ENCODE measurements at regions not wholly inside any gene's neighbourhood (a gene's known extent, or its start where the extent isn't known, plus 50 kb on each side); places are given as distances from the start of the nearest gene placed in this dataset.

- peaks cover 3 to 43% (median 14%) of the 10 kb centered on the region in 7 donors for H3K9me3 Mint-ChIP-seq
- DNase-seq (no peak), ATAC-seq (ENCODE audit: low read depth in 2 of 2) (no peak)
- no peak overlapping the region for H3K27ac ChIP-seq (ENCODE audit: insufficient read depth, low read length, poor library complexity, severe bottlenecking)
- no peaks in the 10 kb centered on the region for H3K4me1 Mint-ChIP-seq
- H3K27me3 Mint-ChIP-seq = no peaks in the 10 kb centered on the region
- peaks cover 0 to 5% of the 10 kb centered on the region in 2 experiments for H3K9me3 ChIP-seq (ENCODE audit: control insufficient read depth in 2 of 2, low read length in 2 of 2)
- no peaks in the 10 kb centered on the region for H3K36me3 Mint-ChIP-seq
- H3K36me3 ChIP-seq (ENCODE audit: control insufficient read depth, insufficient read depth, low read length) = no peaks in the 10 kb centered on the region
- H3K4me3 Mint-ChIP-seq = no peak overlapping the region
- H3K27me3 ChIP-seq (ENCODE audit: control insufficient read depth, insufficient read depth, low read length) = no peaks in the 10 kb centered on the region
- no peak overlapping the region for H3K27ac Mint-ChIP-seq
- H3K4me1 ChIP-seq (ENCODE audit: control insufficient read depth, insufficient read depth, low read length, poor library complexity, severe bottlenecking) = no peaks in the 10 kb centered on the region
- H3K4me3 ChIP-seq (ENCODE audit: low read depth, low read length) = no peak overlapping the region
These were observed 1100.7 kb upstream of the PRR20A start for GRCh38 chr13:56039992-56040391.

GRCh38 chr13:56066321-56066720, 1074.4 kb upstream of the PRR20A start:
- H3K4me3 ChIP-seq (ENCODE audit: low read depth, low read length) = no peak overlapping the region
- peaks cover 0 to 9% (median 3%) of the 10 kb centered on the region in 7 donors for H3K9me3 Mint-ChIP-seq
- H3K27ac ChIP-seq (ENCODE audit: insufficient read depth, low read length, poor library complexity, severe bottlenecking) = no peak overlapping the region
- no peaks in the 10 kb centered on the region for H3K36me3 ChIP-seq (ENCODE audit: control insufficient read depth, insufficient read depth, low read length)
- peaks cover 0 to 3% of the 10 kb centered on the region in 2 experiments for H3K9me3 ChIP-seq (ENCODE audit: control insufficient read depth in 2 of 2, low read length in 2 of 2)
- H3K27me3 Mint-ChIP-seq = no peaks in the 10 kb centered on the region
- no peaks in the 10 kb centered on the region for H3K27me3 ChIP-seq (ENCODE audit: control insufficient read depth, insufficient read depth, low read length)
- H3K36me3 Mint-ChIP-seq = no peaks in the 10 kb centered on the region
- H3K4me1 Mint-ChIP-seq = no peaks in the 10 kb centered on the region
- DNase-seq (no peak), ATAC-seq (ENCODE audit: low read depth in 2 of 2) (no peak)
- no peak overlapping the region for H3K27ac Mint-ChIP-seq
- H3K4me1 ChIP-seq (ENCODE audit: control insufficient read depth, insufficient read depth, low read length, poor library complexity, severe bottlenecking) = no peaks in the 10 kb centered on the region
- no peak overlapping the region for H3K4me3 Mint-ChIP-seq

- Mint-ChIP-seq H3K27ac (no peak overlapping the region), H3K9me3 (peaks cover 0 to 36% (median 5%) of the 10 kb centered on the region in 7 donors), H3K4me1 (no peaks in the 10 kb centered on the region), H3K27me3 (peaks cover 4% of the 10 kb centered on the region), H3K4me3 (no peak overlapping the region), H3K36me3 (no peaks in the 10 kb centered on the region)
- H3K27ac ChIP-seq (ENCODE audit: insufficient read depth, low read length, poor library complexity, severe bottlenecking) = no peak overlapping the region
- H3K9me3 ChIP-seq (ENCODE audit: control insufficient read depth in 2 of 2, low read length in 2 of 2) = peaks cover 3 to 4% of the 10 kb centered on the region in 2 experiments
- H3K36me3 ChIP-seq (ENCODE audit: control insufficient read depth, insufficient read depth, low read length) = no peaks in the 10 kb centered on the region
- DNase-seq (no peak), ATAC-seq (ENCODE audit: low read depth in 2 of 2) (no peak)
- H3K4me1 ChIP-seq (ENCODE audit: control insufficient read depth, insufficient read depth, low read length, poor library complexity, severe bottlenecking) = no peaks in the 10 kb centered on the region
- no peak overlapping the region for H3K4me3 ChIP-seq (ENCODE audit: low read depth, low read length)
- H3K27me3 ChIP-seq (ENCODE audit: control insufficient read depth, insufficient read depth, low read length) = no peaks in the 10 kb centered on the region
These were observed 1038.1 kb upstream of the PRR20A start for GRCh38 chr13:56102641-56103040.

DNA sequence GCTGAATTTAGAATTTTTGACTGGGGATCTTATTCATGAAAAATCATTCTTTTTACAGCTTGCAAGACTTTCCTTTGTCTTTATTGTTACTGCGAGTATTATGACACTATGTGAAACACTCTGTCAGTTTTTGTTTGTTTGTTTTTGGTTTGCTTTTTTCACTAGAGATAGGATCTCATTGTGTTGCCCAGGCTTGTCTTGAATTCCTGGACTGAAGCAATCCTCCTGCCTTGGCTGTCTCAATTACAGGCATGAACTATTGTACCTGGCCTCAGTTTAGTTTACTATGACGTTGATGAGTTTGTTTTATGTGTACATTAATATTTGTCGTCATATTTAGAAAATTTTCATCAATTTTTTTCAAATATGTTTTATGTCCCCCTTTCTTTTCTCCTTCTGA, 1030.0 kb upstream of the PRR20A start:
- peaks cover 2 to 35% (median 7%) of the 10 kb centered on the region in 7 donors for H3K9me3 Mint-ChIP-seq
- ATAC-seq (ENCODE audit: low read depth in 2 of 2) (no peak), DNase-seq (no peak)
- H3K27me3 ChIP-seq (ENCODE audit: control insufficient read depth, insufficient read depth, low read length) = no peaks in the 10 kb centered on the region
- no peak overlapping the region for H3K4me3 Mint-ChIP-seq
- H3K4me1 Mint-ChIP-seq = no peaks in the 10 kb centered on the region
- H3K27ac Mint-ChIP-seq = no peak overlapping the region
- no peak overlapping the region for H3K27ac ChIP-seq (ENCODE audit: insufficient read depth, low read length, poor library complexity, severe bottlenecking)
- H3K36me3 ChIP-seq (ENCODE audit: control insufficient read depth, insufficient read depth, low read length) = no peaks in the 10 kb centered on the region
- H3K4me1 ChIP-seq (ENCODE audit: control insufficient read depth, insufficient read depth, low read length, poor library complexity, severe bottlenecking) = no peaks in the 10 kb centered on the region
- no peak overlapping the region for H3K4me3 ChIP-seq (ENCODE audit: low read depth, low read length)
- no peaks in the 10 kb centered on the region for H3K27me3 Mint-ChIP-seq
- no peaks in the 10 kb centered on the region for H3K36me3 Mint-ChIP-seq
- peaks cover 0 to 5% of the 10 kb centered on the region in 2 experiments for H3K9me3 ChIP-seq (ENCODE audit: control insufficient read depth in 2 of 2, low read length in 2 of 2)

DNA sequence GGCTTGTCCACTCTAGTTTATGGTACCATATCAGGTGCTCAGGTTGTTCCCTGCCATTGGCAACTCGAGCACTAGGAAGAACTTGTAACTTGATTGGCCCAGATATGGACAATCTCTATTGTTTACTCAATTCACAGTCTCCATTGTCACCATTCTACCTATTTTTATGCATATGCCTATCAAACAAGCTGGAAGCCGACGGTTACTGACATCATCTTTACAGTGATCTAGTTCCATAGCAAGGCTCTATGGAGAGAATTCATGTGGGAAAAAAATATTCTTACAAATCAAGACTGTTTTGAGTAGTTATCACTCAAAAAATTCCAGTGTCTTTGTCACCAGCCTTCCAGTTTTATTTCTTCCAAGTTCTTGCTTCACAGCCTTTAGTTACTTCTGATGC, 1006.2 kb upstream of the PRR20A start:
- H3K4me3 Mint-ChIP-seq = no peak overlapping the region
- H3K9me3 ChIP-seq (ENCODE audit: control insufficient read depth in 2 of 2, low read length in 2 of 2) = peaks cover 0 to 3% of the 10 kb centered on the region in 2 experiments
- no peak for ATAC-seq (ENCODE audit: low read depth in 2 of 2)
- no peaks in the 10 kb centered on the region for H3K36me3 ChIP-seq (ENCODE audit: control insufficient read depth, insufficient read depth, low read length)
- H3K4me3 ChIP-seq (ENCODE audit: low read depth, low read length) = no peak overlapping the region
- peaks cover 0 to 31% (median 5%) of the 10 kb centered on the region in 7 donors for H3K9me3 Mint-ChIP-seq
- no peaks in the 10 kb centered on the region for H3K27me3 ChIP-seq (ENCODE audit: control insufficient read depth, insufficient read depth, low read length)
- no peaks in the 10 kb centered on the region for H3K4me1 Mint-ChIP-seq
- H3K27ac ChIP-seq (ENCODE audit: insufficient read depth, low read length, poor library complexity, severe bottlenecking) = no peak overlapping the region
- no peak overlapping the region for H3K27ac Mint-ChIP-seq
- H3K4me1 ChIP-seq (ENCODE audit: control insufficient read depth, insufficient read depth, low read length, poor library complexity, severe bottlenecking) = no peaks in the 10 kb centered on the region
- DNase-seq = no peak
- no peaks in the 10 kb centered on the region for H3K27me3 Mint-ChIP-seq
- no peaks in the 10 kb centered on the region for H3K36me3 Mint-ChIP-seq

GRCh38 chr13:56166864-56167263, 973.9 kb upstream of the PRR20A start:
- no peaks in the 10 kb centered on the region for H3K27me3 ChIP-seq (ENCODE audit: control insufficient read depth, insufficient read depth, low read length)
- no peaks in the 10 kb centered on the region for H3K36me3 ChIP-seq (ENCODE audit: control insufficient read depth, insufficient read depth, low read length)
- no peak overlapping the region for H3K27ac ChIP-seq (ENCODE audit: insufficient read depth, low read length, poor library complexity, severe bottlenecking)
- H3K9me3 ChIP-seq (ENCODE audit: control insufficient read depth in 2 of 2, low read length in 2 of 2) = peaks cover 0 to 4% of the 10 kb centered on the region in 2 experiments
- H3K4me1 ChIP-seq (ENCODE audit: control insufficient read depth, insufficient read depth, low read length, poor library complexity, severe bottlenecking) = no peaks in the 10 kb centered on the region
- no peaks in the 10 kb centered on the region for H3K36me3 Mint-ChIP-seq
- no peak overlapping the region for H3K4me3 Mint-ChIP-seq
- H3K4me3 ChIP-seq (ENCODE audit: low read depth, low read length) = no peak overlapping the region
- no peaks in the 10 kb centered on the region for H3K27me3 Mint-ChIP-seq
- H3K9me3 Mint-ChIP-seq = peaks cover 2 to 21% (median 6%) of the 10 kb centered on the region in 7 donors
- no peak for ATAC-seq (ENCODE audit: low read depth in 2 of 2)
- no peak overlapping the region for H3K27ac Mint-ChIP-seq
- H3K4me1 Mint-ChIP-seq = no peaks in the 10 kb centered on the region
- no peak for DNase-seq

DNA sequence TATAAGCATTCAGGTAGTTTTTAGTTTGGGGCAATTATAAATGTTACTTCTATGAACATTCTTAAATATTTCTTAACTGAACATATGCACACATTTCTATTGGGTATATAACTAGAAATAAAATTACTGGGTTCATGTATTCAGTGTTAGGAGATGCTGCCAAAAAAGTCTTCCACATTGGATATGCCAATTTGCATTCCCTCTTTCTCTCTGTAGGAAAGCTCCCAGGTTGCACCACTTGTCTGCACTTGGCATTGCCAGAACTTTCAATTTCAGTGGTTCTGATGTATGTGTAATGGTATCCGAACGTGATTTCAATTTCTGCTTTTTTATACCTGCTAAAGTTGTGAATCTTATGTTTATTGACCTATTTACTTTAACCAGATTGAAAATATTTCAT, 972.1 kb upstream of the PRR20A start:
- no peak overlapping the region for H3K4me3 Mint-ChIP-seq
- Histone ChIP-seq H3K27me3 (ENCODE audit: control insufficient read depth, insufficient read depth, low read length) (no peaks in the 10 kb centered on the region), H3K4me3 (ENCODE audit: low read depth, low read length) (no peak overlapping the region), H3K36me3 (ENCODE audit: control insufficient read depth, insufficient read depth, low read length) (no peaks in the 10 kb centered on the region), H3K4me1 (ENCODE audit: control insufficient read depth, insufficient read depth, low read length, poor library complexity, severe bottlenecking) (no peaks in the 10 kb centered on the region), H3K27ac (ENCODE audit: insufficient read depth, low read length, poor library complexity, severe bottlenecking) (no peak overlapping the region), H3K9me3 (ENCODE audit: control insufficient read depth in 2 of 2, low read length in 2 of 2) (peaks cover 3 to 4% of the 10 kb centered on the region in 2 experiments)
- ATAC-seq (ENCODE audit: low read depth in 2 of 2) (no peak), DNase-seq (no peak)
- no peak overlapping the region for H3K27ac Mint-ChIP-seq
- no peaks in the 10 kb centered on the region for H3K27me3 Mint-ChIP-seq
- no peaks in the 10 kb centered on the region for H3K4me1 Mint-ChIP-seq
- H3K9me3 Mint-ChIP-seq = peaks cover 5 to 30% (median 9%) of the 10 kb centered on the region in 7 donors
- H3K36me3 Mint-ChIP-seq = no peaks in the 10 kb centered on the region

- DNase-seq = no peak
- no peaks in the 10 kb centered on the region for H3K27me3 Mint-ChIP-seq
- no peaks in the 10 kb centered on the region for H3K36me3 Mint-ChIP-seq
These were observed 967.4 kb upstream of the PRR20A start for GRCh38 chr13:56173346-56173745.

More at GRCh38 chr13:56173346-56173745, 967.4 kb upstream of the PRR20A start:
- no peaks in the 10 kb centered on the region for H3K36me3 ChIP-seq (ENCODE audit: control insufficient read depth, insufficient read depth, low read length)
- no peaks in the 10 kb centered on the region for H3K27me3 ChIP-seq (ENCODE audit: control insufficient read depth, insufficient read depth, low read length)
- H3K9me3 ChIP-seq (ENCODE audit: control insufficient read depth in 2 of 2, low read length in 2 of 2) = peaks cover 0 to 5% of the 10 kb centered on the region in 2 experiments
- Mint-ChIP-seq H3K4me1 (no peaks in the 10 kb centered on the region), H3K9me3 (peaks cover 2 to 27% (median 8%) of the 10 kb centered on the region in 7 donors), H3K4me3 (no peak overlapping the region), H3K27ac (no peak overlapping the region)
- H3K4me3 ChIP-seq (ENCODE audit: low read depth, low read length) = no peak overlapping the region
- no peaks in the 10 kb centered on the region for H3K4me1 ChIP-seq (ENCODE audit: control insufficient read depth, insufficient read depth, low read length, poor library complexity, severe bottlenecking)
- no peak overlapping the region for H3K27ac ChIP-seq (ENCODE audit: insufficient read depth, low read length, poor library complexity, severe bottlenecking)
- ATAC-seq (ENCODE audit: low read depth in 2 of 2) = no peak
